ENCODE measurements at regions not wholly inside any gene's neighbourhood (a gene's known extent, or its start where the extent isn't known, plus 50 kb on each side); places are given as distances from the start of the nearest gene placed in this dataset.

GRCh38 chr1:24999426-24999825 is 69.3 kb upstream of the RUNX3 start:
- no peak for FAIRE-seq

DNA sequence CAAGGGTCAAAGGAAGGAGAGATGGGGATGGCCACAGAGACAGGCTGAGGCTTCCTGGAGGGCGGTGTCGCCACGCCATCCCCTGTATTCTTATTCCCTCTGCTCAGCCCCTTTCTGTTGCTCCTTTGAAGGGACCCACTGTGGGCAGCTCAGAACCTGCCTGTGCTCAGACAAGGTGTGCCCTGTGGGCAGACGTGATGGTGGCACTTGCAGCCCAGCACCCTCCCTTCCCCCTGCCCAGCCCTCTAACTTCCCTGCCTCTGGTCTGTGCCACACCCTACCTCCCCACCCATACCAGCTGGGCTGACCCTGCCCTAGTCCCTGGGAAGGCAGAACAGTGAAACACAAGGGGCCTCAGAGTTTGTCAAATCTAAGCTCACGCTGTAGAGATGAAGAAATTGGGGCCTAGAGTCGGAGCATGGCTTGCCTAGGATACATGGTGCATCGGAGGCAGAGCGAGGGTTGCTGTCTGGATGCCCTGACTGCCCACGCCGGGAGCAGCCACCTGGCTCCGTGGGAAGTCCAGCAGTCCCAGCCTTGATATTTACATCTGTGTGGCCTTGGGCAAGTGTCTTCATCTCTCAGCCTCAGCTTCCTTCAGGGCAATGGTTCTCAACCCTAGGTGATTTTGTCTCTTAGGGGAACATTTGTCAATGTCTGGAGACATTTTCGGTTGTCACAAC is 68.6 kb upstream of the RUNX3 start:
- FAIRE-seq, result no peak

DNA sequence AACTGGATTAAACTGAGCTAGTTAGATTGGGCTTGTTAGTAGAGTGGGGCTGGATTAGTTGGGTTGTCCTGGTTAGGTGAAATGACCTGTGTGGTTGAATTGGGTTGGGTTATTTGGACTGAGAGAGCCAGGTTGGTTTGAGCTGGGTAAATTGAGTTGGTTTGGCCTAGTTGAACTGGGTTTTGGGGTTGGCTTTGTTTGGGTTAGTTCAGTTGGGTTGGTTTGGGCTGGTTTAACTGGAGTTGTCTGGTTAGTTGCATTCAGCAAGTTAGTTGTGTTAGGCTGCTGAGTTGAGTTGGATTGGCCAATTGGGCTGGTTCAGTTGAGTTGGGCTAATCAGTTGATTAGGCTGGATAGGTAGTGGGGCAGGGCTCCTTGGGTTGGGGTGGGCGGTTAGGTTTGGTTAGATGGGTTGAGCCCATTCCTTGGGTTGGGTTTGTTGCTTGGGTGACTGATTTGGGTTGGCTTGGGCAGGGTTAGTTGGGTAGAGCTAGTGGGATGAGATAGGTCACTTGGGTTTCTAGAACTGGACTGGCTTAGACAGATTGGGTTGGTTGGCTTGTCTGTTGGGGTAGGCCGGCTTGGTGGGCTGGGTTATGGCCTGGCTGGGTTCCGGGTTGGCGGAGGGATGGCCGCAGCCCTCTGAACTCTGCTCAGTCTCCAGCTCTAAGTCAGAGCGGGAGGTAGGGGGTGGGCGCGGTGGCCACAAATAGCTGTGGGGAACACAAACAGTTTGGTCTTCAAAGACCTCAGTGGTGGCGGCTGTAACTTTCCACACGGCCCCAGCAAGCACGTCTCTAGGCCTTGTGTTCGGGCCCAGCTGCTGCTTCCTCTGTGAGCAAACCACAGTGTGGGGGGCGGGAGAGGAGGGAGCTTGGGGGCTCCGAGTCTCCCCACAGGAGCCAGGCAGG is 67.2 kb upstream of the RUNX3 start:
- no peak for FAIRE-seq

- FAIRE-seq, result no peak
Observed at GRCh38 chr1:24996456-24996855, 66.4 kb upstream of the RUNX3 start.

GRCh38 chr1:24995661-24996060 is 65.6 kb upstream of the RUNX3 start:
- FAIRE-seq, result no peak

- no peak for FAIRE-seq
Observed at GRCh38 chr1:24995140-24995539, 65.1 kb upstream of the RUNX3 start.

DNA sequence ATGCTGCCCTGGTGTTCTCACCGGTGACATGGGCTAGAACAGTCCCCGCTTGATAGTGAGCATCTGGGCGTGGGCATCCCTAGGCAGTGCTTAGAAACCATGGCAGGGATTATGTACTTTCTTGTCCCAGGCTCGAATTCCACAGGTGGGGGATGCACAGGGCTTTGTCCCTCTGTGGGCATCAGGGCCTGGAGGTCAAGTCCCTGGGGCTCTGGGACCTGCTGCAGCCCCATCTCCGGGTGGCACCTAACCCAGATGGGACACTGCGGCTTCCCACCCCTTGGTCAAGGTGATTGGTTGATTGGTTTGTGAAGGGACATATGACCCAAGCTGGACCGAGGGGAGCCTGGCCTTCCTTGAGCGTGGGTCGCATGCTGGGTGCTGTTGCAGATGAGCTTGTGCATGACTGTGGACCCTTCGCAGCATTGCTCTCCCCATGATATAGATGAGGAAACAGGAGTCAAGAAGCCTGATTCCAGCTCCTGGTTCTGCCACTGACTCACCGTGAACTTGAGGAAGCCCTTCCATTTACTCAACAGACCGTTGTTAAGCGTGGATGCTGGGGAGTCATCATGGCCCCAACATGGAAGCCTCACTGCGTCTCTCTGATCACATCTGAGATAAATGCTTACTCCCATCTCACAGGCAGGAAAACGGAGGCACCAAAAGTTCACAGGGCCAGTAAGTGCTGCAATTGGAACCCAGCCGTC is 64.0 kb upstream of the RUNX3 start:
- no peak for FAIRE-seq

GRCh38 chr1:24992761-24993211 is 62.7 kb upstream of the RUNX3 start:
- FAIRE-seq, result no peak

- no peak for FAIRE-seq
Observed at GRCh38 chr1:24992124-24992760, 62.2 kb upstream of the RUNX3 start.

DNA sequence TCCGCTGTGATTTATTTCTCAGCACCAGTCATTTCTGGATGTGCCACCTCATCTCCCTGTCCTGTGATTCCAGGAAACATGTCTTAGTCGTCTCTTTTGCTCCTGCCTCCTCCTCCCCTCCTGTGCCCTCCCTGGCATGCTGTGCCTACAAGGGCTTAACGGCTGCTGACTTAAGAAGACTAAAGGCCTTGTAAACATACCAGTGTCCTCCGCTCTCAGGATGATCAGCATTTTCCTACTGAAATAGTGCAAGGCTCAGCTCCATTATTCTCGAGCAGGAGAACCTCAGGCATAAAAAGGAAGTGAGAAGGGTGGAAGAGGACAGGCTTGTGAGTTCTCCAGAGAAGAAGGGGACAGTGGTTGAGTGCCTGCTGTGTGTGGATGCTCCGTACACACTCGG is 61.6 kb upstream of the RUNX3 start:
- no peak for FAIRE-seq

DNA sequence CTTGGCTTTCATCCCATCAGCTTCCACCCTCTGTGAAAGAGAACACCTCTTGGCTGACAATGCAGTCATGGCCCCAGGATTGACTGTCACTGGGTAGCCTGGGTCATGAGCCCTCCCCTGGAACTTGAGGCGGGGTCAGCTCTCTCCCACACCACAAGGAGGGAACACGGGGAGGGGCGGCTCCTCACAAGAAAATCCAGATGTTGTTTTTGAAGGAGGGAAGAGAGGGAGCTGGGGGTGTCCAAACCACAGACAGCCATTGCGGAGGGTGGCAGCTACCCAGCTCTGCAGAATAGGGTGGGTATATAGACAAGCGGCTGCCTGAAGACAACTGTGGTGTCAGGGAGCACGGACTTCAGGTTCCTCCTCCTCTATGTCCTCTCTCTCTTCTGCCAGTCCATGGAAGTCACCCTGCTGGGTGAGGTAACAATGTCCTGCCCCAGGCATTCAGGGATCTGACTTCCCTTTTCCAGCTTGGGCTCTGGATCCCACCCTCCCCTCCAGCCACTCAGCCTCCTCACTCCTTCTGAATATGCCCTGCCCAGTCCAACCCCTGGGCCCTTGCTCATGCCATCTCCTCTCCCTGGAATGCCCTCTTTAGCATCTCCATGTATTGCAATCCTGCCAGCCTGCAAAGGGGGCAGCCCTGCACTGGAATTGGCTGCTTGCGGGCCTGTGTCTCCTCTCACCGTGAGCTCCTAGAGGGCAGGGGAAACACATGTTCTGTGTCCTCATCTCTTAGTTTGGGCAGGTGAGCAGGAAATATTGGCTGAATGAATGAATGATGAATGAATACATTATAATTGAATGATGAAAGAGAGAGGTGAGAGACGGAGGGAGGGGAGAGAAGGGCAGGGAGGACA is 60.9 kb upstream of the RUNX3 start:
- FAIRE-seq, result no peak

DNA sequence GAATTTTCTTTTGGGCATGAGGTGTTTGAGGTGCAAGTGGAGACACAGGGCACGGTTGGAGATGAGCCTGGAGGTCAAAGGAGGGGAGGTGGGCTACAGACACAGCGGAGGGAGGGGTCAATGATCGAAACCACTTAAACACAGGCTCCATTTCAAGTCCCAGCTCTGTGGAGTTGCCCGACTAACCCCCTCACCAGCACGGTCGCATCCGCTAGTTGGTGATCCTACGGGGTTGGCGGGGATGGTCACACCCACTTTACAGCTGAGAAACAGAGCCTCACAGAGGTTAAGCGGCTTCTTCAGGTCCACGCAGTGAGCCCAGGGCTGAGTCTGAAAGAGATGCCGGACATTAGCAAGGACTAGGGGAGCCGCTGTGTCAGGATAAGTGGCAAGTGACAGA is 60.1 kb upstream of the RUNX3 start:
- FAIRE-seq, result no peak

- no peak for FAIRE-seq
Observed at GRCh38 chr1:24989082-24989481, 59.0 kb upstream of the RUNX3 start.

DNA sequence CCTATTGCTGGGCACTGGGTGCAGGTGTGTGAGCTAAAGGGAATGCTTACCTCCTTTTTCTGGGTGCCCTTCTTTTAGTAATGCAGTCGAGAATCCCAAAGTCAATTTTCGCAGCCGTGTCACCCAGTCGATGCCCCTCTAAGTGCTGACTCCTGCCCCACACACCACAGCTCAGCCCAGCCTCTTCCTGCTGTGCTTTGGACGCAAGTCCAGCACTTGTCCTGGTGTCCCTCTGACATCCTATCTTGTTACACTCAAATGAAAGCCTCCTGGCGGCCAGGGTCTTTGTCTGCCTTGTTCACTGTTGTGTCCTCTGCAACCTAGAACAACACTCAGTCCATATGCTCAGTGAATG is 58.5 kb upstream of the RUNX3 start:
- no peak for FAIRE-seq

DNA sequence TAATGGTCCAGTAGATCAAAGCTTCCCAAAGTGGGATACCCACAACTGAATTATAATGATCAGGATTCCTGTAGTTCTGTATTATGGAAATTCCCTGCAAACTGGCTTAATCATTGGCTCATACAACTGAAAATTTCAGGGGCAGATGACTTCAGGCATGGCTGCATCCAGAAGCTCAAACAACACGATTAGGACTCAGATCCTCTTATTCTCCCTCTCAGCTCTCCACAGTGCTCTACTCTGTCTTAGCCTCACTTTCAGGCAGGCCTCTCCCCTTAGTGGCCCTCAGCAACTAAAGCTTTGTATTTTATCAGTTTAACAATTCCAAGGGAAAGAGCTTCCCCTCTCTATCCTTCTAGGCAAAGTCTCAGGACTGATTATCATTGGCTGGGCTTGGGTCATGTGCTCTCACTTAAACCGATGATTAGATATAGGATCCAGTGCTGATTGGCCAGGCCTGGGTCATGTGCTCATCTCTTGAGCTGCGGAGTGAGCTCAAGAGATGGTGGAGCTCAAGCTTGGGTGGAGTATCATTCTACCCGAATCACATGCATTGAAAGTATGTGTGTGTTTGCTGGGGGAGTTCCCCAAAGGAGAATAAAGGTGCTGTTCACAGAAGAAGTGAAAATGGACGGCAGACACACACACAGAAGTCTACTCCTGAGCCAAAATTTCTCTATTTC is 57.9 kb upstream of the RUNX3 start:
- FAIRE-seq, result no peak

GRCh38 chr1:24987424-24987823 is 57.3 kb upstream of the RUNX3 start:
- FAIRE-seq, result no peak

GRCh38 chr1:24986372-24986965 is 56.4 kb upstream of the RUNX3 start:
- no peak for FAIRE-seq

- no peak for FAIRE-seq
Observed at GRCh38 chr1:24985737-24986136, 55.7 kb upstream of the RUNX3 start.

DNA sequence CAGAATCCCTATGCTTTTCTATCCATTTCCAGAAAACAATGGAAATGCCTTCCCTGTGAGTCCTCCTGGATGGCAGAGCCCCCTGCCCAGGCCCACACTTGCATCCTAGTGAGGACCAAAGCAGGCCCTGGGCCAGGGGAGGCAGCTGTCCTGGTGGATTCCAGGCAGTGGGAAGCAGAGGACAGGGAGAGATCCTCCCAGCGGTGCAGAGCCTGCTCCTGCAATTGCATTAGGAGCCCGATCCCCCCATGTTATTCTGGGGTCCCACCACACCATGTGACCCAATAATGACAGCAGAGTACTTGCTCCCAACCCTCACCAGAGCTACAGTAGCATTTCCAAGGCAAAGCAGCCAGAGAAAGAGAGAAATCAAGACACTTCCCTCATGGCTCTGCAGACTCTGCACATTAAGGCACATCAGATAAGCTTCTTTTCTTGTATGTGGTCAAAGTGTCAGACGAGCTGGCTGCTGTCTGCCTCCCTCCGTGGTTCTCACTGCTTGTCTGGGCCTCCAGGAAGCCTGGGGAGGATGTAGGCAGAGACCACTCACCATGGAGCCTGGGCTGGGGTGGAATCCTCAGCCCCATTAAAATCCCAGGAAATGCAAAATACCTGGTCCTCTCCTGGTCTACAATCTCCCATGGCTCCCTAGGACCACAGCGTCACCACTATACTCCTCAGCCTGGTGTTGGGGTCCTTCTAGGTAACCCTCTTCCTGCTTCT is 54.9 kb upstream of the RUNX3 start:
- FAIRE-seq, result no peak

- no peak for FAIRE-seq
Observed at GRCh38 chr1:24984300-24984699, 54.2 kb upstream of the RUNX3 start.

All from A204.1 (cell line).